HepG2 (cell line): ENCODE measurements at regions not wholly inside any gene's neighbourhood (a gene's known extent, or its start where the extent isn't known, plus 50 kb on each side); places are given as distances from the start of the nearest gene placed in this dataset.

ENCODE experiments used
- ATAC-seq: fragments of 200-7000 bp; cut with Tn5 transposase; 3 replicates; pipeline ENCODE4 v1.9.1; 2020; ENCODE audit warnings: mild to moderate bottlenecking, moderate library complexity
- BruUV-seq: library from RNA; stranded (reverse); fragments of 400-500 nt; replicated peaks from 2 replicates; lab custom pipeline; 2021; lab: Mats Ljungman, UMichigan
- CTCF ChIA-PET: fragments of 300-600 bp; formaldehyde crosslinking; extraction: SDS; loops from one replicate; lab custom pipeline; 2021; ENCODE audit warnings: low total read pairs, inconsistent platforms, low intra/inter-chr PET ratio; lab: Yijun Ruan, JAX
- POLR2A ChIA-PET: fragments of 350-600 bp; sonication (Branson Sonifier 250); formaldehyde crosslinking; loops from one replicate; lab custom pipeline; 2020; ENCODE audit warnings: antibody characterized with exemption, inconsistent platforms; lab: Yijun Ruan, JAX
- DNase-seq: peaks from one replicate; pipeline ENCODE4 v3.0.0-alpha.2; 2015; ENCODE audit warnings: low spot score
- FAIRE-seq: peaks from 3 replicates; lab custom pipeline; 2011; peaks lifted over from hg19 to GRCh38; lab: Jason Lieb, UNC
- H2AFZ ChIP-seq: one replicate; pipeline ENCODE4 v1.6.1; 2011; ENCODE audit warnings: low read length, inconsistent platforms
- H3K27ac ChIP-seq: fragments of 300-600 bp; 3 replicates; pipeline ENCODE4 v1.8.0; 2011; ENCODE audit warnings: mixed run types, mild to moderate bottlenecking, mixed read lengths, low read length, inconsistent platforms; ENCODE audit not compliant: insufficient read depth; ENCODE audit errors: extremely low read length
- H3K27me3 ChIP-seq, 2 experiments: fragments of 200-600 bp in 1 of 2; 2 replicates in 1 of 2; 3 replicates in 1 of 2; pipeline versions ENCODE4 v1.6.0 to v1.8.0; 2011; ENCODE audit warnings: low read length in 2 of 2, mild to moderate bottlenecking in 2 of 2, moderate library complexity in 2 of 2, inconsistent platforms in 1 of 2; ENCODE audit not compliant: insufficient read depth in 2 of 2, control insufficient read depth in 1 of 2
- H3K36me3 ChIP-seq, 2 experiments: fragments of 200-600 bp in 1 of 2; replicated peaks in 1 of 2; 2 replicates in 1 of 2; 3 replicates in 1 of 2; pipeline versions ENCODE4 v1.5.1 to v1.8.0; 2011; ENCODE audit warnings: low read length in 2 of 2, inconsistent platforms in 1 of 2; ENCODE audit not compliant: insufficient read depth in 2 of 2, control insufficient read depth in 1 of 2
- H3K4me1 ChIP-seq: 2 replicates; pipeline ENCODE4 v1.5.1; 2012; ENCODE audit warnings: low read length, inconsistent platforms; ENCODE audit not compliant: insufficient read depth
- H3K4me2 ChIP-seq: 2 replicates; pipeline ENCODE4 v1.6.0; 2011; ENCODE audit warnings: low read depth, low read length, inconsistent platforms
- H3K4me3 ChIP-seq, 3 experiments: fragments of 200-600 bp in 1 of 3; sonication (generic), shearing (Covaris generic) in 1 of 3; replicated peaks in 1 of 3; 2 replicates each; pipeline ENCODE4 v1.5.1; 2011 to 2016; ENCODE audit warnings: low read length in 3 of 3, inconsistent platforms in 2 of 3, low read depth in 2 of 3, mild to moderate bottlenecking in 2 of 3, control low read depth in 1 of 3, mixed read lengths in 1 of 3; ENCODE audit not compliant: insufficient read depth in 1 of 3
- H3K79me2 ChIP-seq: one replicate; pipeline ENCODE4 v1.6.1; 2011; ENCODE audit warnings: low read length, inconsistent platforms; ENCODE audit not compliant: insufficient read depth
- H3K9ac ChIP-seq: 2 replicates; pipeline ENCODE4 v1.6.0; 2011; ENCODE audit warnings: mild to moderate bottlenecking, low read depth, low read length, inconsistent platforms; ENCODE audit not compliant: insufficient read depth
- H3K9me3 ChIP-seq: 2 replicates; pipeline ENCODE4 v1.5.1; 2012; ENCODE audit warnings: mild to moderate bottlenecking, low read length
- H4K20me1 ChIP-seq: 2 replicates; pipeline ENCODE4 v1.6.0; 2011; ENCODE audit warnings: inconsistent platforms, mild to moderate bottlenecking, low read length, moderate library complexity; ENCODE audit not compliant: insufficient read depth
- ARNTL ChIP-seq: sonication (generic); formaldehyde crosslinking; IDR thresholded peaks from 2 replicates; pipeline ENCODE4 v1.4.0; 2020; ENCODE audit warnings: mild to moderate bottlenecking, missing genetic modification reagents
- CAMTA2 ChIP-seq: sonication (generic); formaldehyde crosslinking; IDR thresholded peaks from 2 replicates; pipeline ENCODE4 v1.4.0; 2020; ENCODE audit warnings: mild to moderate bottlenecking, missing genetic modification reagents, borderline replicate concordance
- GABPA ChIP-seq, 2 experiments: IDR thresholded peaks; 2 replicates each; pipeline ENCODE4 v1.6.1; 2011 to 2016; ENCODE audit warnings: low read depth in 2 of 2, low read length in 1 of 2, missing biosample characterization in 1 of 2, missing genetic modification characterization in 1 of 2
- ZNF557 ChIP-seq: sonication (generic); formaldehyde crosslinking; IDR thresholded peaks from 2 replicates; pipeline ENCODE4 v1.4.0; 2020; ENCODE audit warnings: missing genetic modification reagents
- WGBS: methylation state at CpG from one replicate; pipeline ENCODE4 v1.1.6; 2017; ENCODE audit warnings: low lambda C conversion rate; 5-methylcytosine and 5-hydroxymethylcytosine counted together
- in situ Hi-C: cut with HindIII; loops from 2 replicates; pipeline ENCODE4 v1.10.0; 2017; ENCODE audit warnings: low pct_unique_long_range_greater_than_20kb; ENCODE audit not compliant: extremely low pct_ligation_motif_present
- intact Hi-C: fragments of 100-400 bp; cut with micrococcal nuclease; formaldehyde crosslinking; loops from one replicate; pipeline ENCODE4 v1.10.0; 2022; ENCODE audit not compliant: unreplicated experiment

DNA sequence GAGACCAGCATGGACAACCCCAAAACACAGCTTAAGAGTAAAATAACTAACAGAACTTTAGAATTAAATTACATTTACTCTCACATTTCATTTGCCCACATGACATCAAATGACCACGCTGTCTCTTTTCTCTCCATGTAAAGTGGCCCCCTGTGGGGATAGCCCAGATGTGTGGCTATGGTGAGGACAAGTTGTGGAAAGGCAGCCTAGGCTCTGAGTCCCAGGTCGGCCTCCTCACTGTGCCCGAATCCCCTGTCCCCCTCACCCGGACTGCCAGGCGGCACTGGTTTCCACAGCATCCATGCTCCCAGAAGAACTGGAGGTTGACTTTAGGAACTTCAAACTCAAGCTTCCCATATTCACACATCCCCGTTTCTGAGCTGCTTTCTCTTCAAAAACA, 111.8 kb upstream of the UQCRFS1 start:
- Histone ChIP-seq H2AFZ (no peak overlapping the region), H3K4me1 (no peaks in the 10 kb centered on the region), H3K27ac (no peak overlapping the region), H3K4me3 (no peak overlapping the region), H3K4me2 (no peak overlapping the region), H3K9ac (no peak overlapping the region), H3K79me2 (no peaks in the 10 kb centered on the region), H4K20me1 (no peaks in the 10 kb centered on the region), H3K27me3 (no peaks in the 10 kb centered on the region; a peak in 1 of 5 replicates), H3K9me3 (peaks cover 3% of the 10 kb centered on the region; the same call in 1 of the 2 replicates), H3K36me3 (no peaks in the 10 kb centered on the region)
- 4% methylated on average over 6 of the region's 6 CpGs for WGBS
- ChIA-PET POLR2A (no interaction called here), CTCF (no interaction called here)
- no peak for ATAC-seq
- intact Hi-C loops (no loop called here), in situ Hi-C loops (no loop called here)
- FAIRE-seq = no peak
- no peak for TF ChIP-seq ARNTL (CRISPR knock-in tag)
- no peak for TF ChIP-seq ZNF557 (CRISPR knock-in tag)
- BruUV-seq = no TSS peak
- DNase-seq = no peak

DNA sequence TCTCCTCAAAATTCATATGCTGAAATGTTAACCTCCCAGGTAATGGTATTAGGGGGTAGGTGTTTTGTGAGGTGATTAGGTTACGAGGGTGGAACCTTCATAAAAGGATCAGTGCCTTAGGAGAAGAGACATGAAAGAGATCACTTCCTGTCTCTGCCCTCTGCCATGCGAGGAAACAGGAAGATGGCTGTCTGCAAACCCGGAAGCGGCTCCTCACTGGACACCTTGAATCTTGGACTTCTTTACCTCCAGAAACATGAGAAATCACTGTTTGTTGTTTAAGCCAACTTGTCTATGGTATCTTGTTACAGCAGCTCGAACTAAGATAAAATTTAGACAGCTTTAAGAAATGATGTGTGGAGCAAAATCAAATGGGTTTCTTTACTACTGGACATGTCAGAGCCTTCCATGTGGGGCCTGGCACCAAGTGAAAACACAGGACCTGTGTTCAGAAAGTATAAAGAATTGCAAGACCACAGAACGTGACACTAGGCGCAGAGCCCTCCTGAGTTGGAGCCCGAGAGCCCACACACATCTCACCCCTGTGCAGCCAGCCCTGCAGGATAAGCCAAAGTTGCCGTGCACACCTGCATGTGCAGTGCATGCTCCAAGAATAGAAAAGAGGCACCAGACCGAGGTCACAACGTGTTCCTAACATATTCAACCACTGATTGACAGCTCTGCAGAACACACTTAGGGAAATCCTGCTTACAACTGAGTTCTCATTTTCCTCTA, 112.5 kb upstream of the UQCRFS1 start:
- CTCF ChIA-PET = no interaction called here
- ATAC-seq = no peak

More for the DNA sequence above, 112.5 kb upstream of the UQCRFS1 start:
- no peaks in the 10 kb centered on the region for H3K4me1 ChIP-seq
- 6% methylated on average over 11 of the region's 11 CpGs for WGBS
- no peak for DNase-seq
- H3K4me3 ChIP-seq = no peak overlapping the region
- H3K27me3 ChIP-seq = no peaks in the 10 kb centered on the region; a peak in 1 of 5 replicates
- POLR2A ChIA-PET = no interaction called here
- intact Hi-C loops (no loop called here), in situ Hi-C loops (no loop called here)
- no TSS peak for BruUV-seq
- no peaks in the 10 kb centered on the region for H4K20me1 ChIP-seq
- TF ChIP-seq CAMTA2 (CRISPR knock-in tag) = no peak
- TF ChIP-seq GABPA (IDR thresholded peaks at IDR 0.05; ENCODE audit: low read depth, low read length) = no peak
- TF ChIP-seq GABPA (CRISPR knock-in tag; IDR thresholded peaks at IDR 0.05; ENCODE audit: low read depth) = peak; percentile 41; the same call in 1 of the 2 replicates
- TF ChIP-seq, all 625 proteins: peak for 1
- Histone ChIP-seq H3K9me3 (peaks cover 9% of the 10 kb centered on the region; the same call in 1 of the 2 replicates), H3K36me3 (no peaks in the 10 kb centered on the region), H2AFZ (no peak overlapping the region), H3K9ac (no peak overlapping the region), H3K27ac (no peak overlapping the region), H3K4me2 (no peak overlapping the region), H3K79me2 (no peaks in the 10 kb centered on the region)
- no peak for FAIRE-seq
